ENCODE measurements at regions not wholly inside any gene's neighbourhood (a gene's known extent, or its start where the extent isn't known, plus 50 kb on each side); places are given as distances from the start of the nearest gene placed in this dataset.
A peak's percentile ranks its signal among the peaks of the same experiment; 100 is the strongest.

DNA sequence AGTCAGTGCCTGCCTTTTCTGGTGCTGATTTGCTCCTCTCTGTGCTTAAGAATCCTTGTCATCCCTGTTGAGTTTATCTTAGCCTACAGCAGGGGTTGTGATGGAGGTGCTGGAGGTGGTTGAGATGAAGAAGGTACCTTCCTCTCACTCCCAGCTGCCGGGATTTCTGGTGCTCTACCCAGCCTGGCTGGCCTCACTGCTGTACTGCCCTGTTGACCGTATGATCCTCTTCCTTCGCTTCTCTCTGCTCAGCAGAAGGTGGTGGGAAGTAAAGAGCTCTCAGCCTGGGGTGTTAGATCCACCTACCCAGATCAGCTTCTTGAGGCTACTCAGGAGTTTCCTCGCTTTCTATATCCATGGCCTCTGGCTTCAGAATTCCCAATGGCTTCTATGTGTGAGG, 101.0 kb upstream of the NXT1 start:
- DNase-seq: no peak

DNA sequence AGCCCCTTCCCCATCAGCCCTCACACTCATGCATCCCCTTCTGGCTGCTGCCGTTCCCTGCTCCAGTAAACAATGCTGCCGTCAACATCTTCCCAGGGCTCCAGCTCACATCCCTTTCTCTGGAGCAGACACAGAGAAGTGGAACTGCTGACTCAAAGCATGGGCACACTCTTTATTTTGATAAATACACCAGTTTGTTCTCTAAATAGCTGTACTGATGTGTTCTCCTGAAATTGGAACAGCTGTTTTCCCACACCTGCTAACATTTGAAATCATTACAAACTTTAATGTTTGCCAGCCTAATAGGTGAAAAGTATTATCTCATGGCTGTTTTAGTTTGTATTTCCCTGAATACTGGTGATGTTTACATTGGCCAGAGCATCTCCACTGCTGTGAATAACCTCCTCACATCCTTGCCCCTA, 102.1 kb upstream of the NXT1 start:
- peak; percentile 49 for DNase-seq

DNA sequence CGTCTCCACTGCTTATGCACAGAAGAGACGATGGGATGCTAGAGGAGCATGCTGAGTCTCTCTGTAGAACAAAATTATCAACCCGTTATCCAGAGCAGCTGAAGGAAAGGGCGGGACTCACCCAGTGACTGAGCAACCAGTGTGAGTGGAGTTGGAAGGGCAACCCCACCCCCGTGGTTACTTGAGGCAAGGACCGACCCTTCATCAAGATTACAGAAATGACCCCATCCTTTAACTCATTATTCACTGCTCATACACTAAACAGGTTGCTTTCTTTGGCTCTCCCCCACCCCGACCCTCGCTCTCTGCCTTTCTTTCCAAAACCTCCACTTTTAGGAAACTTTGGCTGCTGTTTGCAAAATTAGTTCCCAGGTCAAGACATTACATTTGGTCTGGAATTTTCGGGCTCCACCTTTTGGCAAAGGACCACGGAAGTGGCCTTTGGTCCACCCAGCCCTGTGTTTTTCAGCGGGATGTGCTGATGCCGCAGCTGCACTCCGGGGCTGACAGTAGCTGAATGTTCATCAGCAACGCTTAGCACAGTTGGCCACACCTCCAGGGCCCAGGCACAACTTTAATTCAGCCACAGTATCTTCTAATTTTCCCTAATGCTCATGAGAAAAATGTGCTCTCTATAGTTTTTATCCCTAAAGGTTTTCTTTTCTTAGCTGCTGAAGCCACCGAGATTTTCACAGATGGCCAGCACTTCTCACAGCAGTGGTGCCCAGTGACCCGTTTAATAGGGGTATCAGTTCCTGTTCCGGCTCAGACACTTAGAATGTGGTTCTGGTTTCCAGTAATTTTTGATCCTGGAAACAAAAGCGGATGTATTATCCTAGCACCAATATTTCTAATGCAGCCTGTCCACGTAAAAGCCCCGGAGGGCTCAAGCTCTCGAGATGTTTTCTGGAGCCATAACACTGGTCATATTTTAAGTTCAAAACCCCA, 103.6 kb upstream of the NXT1 start:
- DNase-seq: no peak

DNA sequence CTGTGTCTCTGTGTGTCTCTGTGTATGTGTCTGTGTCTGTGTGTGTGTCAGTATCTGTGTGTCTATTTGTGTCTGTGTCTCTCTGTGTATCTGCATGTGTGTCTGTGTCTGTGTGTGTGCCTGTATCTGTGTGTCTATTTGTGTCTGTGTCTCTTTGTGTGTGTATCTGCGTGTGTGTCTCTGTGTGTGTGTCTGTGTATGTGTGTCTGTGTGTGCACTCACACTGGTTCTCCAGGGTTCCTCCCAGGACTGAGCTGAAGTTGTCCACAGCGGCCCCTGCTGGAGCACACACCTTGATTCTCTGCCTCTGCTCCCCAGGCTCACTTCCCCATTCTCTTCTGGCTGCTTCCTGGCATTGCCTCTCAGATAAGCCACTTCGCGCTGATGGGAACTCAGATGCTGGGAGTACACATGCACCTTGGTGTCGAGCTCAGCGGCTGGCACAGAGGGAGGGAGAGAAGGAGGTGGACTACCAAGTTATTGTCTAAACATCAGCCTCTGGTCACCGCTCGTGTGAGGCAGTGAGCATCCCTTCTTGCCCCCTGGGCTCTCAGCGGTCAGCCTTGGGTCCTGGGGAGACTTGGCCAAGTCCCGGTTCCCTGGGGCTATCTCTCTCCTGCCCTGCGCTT, 104.9 kb upstream of the NXT1 start:
- peak; percentile 26 for DNase-seq

DNA sequence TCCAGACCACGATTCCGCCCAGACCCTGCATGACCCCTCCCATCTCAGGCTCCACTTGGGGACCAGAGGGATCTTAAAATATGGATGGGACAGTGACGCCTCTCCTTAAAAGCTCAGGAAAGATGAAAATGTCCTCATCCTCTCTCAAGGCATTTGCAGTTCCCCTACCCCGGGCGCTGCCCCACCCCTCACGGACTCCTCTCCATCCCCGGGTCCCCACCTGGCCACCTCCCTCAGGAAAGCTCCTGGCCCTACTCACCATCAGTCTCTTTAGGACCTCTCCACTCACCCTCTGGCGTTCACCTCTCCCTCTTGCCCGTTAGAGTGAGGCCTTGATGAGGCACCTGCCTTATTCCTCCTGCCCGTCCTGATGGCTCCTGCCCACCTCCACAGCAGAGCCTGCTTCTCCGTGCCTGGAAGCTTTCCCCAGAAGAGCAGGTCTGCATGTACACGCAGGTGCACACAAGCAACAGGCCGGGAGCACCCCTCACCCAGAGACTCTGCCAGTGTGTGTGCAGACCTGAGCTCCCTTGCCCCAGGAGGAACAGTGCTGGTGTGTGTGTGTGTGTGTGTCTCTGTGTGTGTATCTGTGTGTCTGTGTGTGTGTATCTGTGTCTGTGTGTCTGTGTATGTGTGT, 105.6 kb upstream of the NXT1 start:
- DNase-seq: no peak

DNA sequence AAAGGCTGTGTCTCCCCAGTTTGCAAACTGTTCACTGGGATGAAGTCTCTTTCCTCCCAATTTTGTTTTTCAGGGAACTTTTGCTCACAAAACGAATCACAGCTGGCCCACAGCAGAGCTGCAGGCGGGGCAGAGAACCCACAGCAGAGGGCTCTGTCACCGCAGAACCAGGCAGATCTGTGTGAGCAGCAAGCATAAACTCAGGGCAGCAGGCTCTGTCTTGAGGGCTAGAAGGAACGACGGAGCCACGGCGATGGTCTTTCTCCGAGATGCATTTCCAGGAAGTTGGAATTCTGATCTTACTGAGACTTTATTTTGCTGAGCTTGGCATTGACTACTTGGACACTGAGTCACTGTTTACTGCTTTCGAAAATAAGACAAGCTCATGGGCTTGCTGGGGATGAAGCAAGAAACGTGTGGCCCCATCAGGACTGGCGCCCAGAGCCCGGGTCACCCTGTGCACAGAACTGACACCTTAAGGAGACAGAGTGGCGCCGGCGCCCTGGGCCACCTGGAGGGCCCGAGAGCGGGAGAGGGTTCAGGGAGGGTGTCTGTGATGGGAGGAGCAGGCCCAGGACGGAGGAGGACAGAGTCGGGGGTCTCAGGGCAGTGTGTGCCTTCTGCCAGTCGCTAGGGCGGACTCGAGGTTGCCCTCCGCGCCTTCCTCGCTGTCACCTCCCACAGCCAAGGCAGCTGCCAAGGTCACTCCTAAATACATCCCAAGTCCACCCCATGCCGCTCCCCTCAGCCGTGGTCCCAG, 106.3 kb upstream of the NXT1 start:
- no peak for DNase-seq

DNA sequence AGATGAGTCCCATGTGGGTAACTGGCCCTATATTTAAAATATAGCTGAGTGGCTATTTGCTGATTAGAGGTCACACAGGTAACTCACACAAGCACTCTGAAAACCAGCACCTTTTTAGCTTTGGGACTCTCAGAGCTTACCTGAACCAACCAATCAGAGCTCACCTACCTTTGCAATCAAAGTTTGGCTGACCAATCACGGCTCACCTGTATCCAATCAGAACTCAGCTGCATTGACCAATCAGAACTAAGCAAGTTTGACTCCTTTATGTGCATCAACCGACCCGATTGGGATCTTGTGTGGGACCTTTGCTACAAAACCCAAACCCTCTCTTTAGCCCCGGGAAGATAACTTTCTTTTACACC, 106.8 kb upstream of the NXT1 start:
- DNase-seq: no peak

DNA sequence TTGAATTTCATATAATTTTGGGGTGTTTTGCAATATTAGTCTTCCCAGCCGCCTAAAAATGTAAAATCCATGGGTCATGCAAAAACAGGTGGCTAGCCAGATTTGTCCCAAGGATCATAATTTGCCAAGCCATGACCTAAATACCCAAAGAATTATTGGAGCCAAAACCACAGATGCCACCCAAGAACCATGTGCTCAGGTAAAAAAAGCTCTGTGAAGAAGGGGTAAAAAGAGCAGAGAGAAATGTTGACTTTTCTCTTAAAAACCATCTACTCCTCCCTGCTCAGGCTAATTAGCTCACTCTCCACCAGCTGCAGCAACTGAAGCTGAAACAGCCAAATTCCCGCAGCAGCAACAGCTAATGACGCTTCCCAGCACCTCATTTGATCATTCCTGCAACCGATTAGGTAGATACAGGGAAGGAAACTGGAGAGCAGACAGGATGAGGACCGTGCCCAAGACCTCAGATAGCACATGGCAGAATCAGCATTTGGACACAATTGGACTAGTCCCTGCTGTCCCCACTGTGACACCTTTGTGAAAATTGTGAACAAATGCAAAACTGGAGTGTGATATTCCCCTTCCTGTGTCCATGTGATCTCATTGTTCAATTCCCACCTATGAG, 107.9 kb upstream of the NXT1 start:
- DNase-seq: no peak

DNA sequence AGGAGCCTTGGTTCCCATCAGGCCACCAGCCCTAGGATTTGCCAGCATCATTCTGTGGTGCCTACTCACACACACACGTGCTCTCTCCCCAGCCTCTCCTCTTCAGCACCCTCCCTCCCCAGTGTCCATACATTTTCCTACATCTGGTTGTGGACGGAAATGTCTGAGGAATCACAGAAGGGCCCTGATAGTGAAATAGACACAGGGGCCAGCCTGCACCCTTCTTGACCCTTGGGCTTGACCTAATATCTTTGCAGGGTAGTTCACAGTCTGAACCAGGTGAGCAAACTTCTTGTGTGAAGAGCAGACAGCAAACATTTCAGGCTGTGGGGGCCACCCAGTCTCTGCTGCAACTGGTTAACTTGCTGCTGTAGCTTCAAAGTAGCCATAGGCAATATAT, 108.5 kb upstream of the NXT1 start:
- no peak for DNase-seq

DNA sequence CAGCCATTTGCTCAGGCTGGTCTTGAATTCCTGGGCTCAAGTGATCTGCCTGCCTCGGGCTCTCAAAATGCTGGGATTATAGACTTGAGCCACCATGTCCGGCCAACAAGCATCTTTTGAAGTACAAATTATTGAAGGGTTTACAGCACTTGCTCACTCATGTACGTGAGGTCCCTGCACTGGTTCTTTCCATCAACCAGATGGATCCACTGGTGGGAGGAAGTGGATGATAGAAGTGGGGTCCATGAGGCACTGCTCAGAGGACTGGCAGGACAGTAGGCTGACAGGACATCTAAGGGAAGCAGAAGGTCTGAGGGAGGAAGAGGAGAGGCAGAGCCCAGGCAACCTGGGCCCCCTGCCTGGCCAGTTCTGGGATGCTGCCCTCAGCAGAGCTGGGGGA, 109.2 kb upstream of the NXT1 start:
- DNase-seq: no peak

DNA sequence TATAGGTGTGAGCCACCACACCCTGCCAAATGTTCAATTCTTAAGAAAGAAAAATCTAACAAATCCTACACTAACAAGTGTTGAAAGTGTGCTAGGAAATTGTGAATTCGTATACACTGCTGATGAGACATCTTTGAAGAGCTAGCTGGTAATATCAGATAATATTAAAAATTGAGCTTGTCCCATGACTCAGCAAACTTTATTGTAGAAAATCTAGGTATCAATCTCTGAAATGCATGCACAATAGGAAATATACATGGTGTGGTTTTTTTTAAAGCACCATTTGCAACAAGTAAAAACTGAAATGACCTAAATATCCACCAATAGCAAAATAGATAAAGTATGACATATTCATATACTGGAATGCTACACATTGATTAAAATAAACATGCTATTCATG, 110.1 kb upstream of the NXT1 start:
- no peak for DNase-seq

DNA sequence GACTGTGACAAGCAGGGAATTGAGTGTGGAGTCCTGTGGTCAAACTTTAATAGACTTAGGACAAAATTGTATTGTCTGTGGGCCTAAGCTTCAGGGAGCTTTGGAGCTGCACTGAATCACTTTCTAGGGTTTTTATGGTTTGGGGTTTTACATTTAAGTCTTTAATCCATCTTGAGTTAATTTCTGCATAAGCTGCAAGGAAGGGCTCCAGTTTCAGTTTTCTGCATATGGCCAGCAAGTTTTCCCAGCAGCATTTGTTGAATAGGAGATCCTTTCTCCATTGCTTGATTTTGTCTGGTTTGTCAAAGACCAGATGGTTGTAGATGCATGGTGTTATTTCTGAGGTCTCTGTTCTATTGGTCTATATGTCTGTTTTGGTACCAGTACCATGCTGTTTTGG, 113.4 kb upstream of the NXT1 start:
- no peak for DNase-seq

DNA sequence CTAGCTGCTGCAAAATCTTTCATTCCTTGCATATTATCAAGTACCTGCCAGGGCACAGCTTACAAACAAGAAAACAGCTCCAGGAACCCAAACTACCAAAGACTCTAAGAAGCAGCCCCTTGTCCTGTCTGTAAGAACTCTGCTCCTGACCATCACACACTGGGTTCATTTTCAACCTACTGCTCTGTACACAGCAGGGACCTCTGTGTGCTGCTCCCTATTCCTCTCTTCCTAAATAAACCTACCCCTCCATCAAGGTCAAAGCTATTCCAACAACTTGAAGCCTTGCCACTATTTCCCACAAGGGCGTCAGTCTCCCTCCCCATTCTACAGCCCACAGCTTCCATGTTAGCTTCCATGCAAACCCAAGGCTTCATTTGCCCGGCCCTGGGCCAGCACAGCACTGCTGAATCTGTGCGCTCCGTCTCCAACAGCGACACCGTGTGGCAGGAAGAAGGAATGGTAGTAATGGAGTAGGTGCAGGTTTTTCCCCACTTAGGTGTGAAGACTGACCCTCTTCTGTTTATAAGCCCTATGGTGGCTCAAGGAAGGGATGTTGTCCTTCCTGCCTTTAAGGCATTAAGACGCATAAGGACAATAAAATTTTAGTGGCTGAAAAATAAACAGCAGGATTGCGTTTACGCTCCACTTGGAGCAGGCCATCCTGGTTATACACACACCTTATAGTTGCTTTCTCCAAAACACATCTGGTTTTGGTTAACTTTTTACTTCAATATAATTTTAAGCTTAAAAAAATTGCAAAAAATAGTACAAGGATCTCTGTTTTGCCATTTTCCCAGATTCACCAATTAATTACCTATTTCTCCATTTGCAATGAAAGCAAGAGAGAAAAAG, 115.2 kb upstream of the NXT1 start:
- peak; percentile 74 for DNase-seq

DNA sequence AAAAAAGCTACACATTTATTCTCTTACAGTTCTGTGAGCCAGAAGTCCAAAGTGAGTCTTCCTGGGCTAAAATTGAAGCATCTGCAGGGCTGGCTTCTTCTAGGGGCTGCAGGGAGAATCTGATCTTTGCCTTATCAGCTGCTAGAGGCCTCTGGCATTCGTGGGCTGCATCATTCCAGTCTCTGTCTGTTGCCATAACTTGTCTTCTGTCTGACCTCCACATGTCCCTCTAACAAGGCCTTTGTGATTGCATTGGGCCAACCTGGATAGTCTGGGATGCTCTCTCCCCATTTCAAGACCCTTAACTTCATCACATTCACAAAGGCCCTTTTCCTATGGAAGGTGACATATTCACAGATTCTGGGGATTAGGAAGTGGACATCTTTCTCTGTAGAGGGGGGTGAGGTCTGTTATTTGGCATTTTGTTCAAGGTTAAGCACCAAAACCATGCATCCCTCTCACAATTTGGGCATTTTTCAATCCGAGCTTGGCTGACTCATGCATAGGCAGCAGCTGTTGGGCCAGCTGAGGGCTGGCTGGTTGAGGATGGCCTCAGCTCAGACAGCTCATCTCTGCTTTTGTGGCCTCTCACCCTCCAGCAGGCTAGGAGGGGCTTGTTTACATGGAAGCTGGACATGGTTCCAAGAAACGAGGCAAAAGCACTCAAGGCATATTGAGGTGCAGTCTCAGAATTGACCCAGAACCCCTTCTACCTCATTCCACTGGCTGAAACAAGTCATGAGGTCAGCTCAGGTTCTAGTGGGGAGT, 116.1 kb upstream of the NXT1 start:
- DNase-seq: no peak

DNA sequence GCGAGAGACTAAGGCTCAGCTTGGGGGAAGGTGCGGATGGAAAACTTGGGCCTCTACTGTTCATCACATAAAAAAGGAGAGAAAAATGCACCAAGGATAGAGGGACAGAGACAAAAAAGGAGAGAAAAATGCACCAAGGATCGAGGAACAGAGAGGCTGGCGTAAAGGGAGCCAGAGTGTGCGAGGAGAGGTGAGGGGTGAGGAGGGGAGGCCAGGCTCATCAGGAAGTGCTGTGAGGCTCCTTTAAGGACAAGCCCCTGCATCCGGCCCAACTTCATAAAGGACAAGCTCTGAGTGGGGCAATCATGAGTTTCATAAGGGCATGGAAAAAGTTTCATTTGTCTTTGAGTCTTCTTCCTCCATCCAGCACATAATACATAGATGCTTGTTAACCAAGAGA, 117.2 kb upstream of the NXT1 start:
- DNase-seq: no peak

DNA sequence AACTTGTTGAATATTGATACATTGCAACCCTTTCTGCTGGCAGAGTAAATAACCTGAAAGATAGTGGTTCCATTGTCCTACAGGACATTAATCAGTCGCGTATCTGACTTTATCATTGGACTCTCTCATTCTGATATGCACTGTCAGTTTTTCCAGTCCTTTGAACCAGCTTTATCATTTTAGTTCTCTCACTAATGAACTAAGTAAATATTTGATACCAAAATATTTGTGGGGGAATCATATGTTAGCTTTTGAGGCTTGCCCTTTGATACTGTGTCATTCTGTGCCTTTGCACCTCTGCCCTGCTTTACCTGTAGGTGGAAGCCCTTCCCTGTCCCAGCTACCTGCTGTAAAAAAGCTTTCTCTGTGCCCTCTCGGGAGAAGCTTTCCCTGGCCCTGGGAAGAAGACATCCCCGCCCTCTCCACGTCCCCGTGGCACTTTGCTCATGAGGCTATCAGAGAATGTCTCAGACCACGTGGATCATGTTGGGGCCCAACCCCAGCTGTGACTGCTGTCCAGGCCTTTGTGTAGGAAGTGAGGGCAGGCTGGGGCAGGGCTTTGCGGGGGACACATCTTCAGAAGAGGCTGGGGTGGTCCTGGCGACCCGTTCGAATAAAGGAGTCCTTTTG, 117.8 kb upstream of the NXT1 start:
- no peak for DNase-seq

DNA sequence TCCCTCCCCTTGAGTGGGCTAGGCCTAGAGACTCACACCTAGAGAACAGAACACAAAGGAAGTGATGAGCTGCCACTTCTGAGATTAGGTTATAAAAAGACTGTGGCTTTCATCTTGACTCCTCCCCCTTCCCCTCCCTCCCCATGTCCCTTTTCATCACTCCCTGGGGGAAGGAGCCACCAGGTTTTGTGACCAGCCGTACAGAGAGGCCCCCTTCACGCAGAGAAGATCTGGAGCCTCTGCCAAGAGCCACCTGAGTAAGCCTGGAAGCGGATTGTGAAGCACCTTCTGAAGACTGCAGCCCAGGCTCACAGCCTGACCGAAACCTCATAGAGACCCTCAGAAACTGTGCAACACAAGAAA, 118.4 kb upstream of the NXT1 start:
- no peak for DNase-seq

DNA sequence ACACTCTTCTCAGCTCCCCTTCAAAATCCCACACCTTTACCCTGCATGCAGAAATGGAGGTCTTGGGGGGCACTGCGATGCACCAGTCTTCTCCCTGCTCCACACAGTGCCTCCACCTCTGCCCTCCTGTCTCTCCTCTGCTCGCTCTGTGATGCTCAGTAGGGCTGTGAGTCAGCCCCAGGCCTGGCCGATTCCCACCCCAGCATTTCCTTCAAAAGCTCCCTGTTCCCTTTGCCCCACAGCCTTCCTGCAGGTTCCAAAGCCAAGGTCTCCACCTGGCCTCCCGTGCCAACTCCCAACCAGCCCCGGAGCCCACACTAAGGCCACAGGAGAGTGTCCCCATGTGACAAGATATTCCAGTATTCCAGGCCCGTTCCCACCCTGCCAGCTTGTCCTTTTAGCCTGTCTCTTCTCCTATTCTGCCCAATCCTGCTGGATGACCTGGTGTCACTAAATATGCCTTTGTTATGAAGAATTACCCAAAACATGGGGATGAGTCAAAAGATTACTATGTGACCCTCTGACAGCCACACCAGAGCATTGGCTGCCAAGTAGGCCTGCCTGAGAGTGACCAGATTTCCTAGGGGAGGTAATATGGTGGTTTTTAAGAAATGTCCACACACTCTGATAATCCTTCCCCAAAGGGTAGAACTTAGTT, 118.9 kb upstream of the NXT1 start:
- DNase-seq: no peak

DNA sequence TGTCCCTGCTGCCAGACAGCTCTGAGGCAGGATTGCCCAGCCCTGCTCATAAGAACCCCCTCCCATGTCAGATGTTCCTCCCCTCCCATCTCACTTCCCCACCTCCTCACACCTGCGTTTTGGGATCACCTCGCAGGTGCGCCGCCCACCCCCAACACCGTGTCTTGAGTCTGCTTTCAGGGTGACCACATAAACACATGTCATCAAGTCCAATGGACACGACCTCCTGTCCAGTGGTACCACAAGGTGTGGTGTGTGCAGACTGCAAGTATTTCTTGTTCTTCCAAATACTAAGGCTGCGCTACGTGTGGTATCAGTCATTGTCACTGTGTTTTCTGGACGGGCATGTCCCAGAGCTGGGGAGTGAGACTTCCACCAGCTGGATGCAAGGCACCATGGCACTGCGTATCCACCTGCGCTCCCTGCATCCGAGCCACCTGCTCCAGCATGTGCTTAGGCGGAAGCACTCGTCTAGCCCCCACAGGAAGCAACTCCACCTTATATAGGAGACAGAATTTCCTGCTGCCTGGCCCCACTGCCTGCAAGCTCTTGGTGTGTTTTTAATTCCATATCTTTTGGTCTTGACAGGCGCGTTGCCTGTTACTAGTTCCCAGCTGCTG, 119.7 kb upstream of the NXT1 start:
- no peak for DNase-seq

DNA sequence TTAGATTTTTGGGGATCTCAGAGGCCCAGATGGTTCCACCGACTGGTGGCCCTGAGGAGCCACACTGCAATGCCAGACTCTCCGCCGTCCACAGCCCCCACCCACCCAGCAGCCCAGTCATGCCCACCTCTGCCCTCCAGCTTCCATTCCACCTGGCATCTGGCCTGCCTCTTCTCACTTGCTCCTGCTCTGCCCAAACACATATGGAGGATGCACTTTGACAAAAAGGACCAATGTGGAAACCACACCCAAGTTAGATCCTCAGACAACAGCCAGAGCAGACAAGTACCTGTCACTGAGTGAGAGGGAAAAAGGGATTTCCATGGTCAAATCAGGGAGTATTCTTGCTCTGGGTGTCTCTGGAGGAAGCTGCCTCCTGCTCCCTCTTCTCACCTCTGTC, 120.6 kb upstream of the NXT1 start:
- no peak for DNase-seq

Measured in NCI-H748 treated with DMSO at 0.1 percent for 48 hours (cell line).